Caco-2 (cell line): ENCODE measurements at regions not wholly inside any gene's neighbourhood (a gene's known extent, or its start where the extent isn't known, plus 50 kb on each side); places are given as distances from the start of the nearest gene placed in this dataset.

Experiments used
- BruUV-seq: library from RNA; stranded (reverse); fragments of 400-500 nt; replicated peaks from 2 replicates; lab custom pipeline; 2021; lab: Mats Ljungman, UMichigan
- CTCF ChIA-PET: fragments of 300-600 bp; sonication (Branson Sonifier 250); formaldehyde crosslinking; loops from one replicate; lab custom pipeline; 2022; ENCODE audit warnings: antibody characterized with exemption; lab: Charles Lee
- POLR2A ChIA-PET: fragments of 300-600 bp; sonication (Branson Sonifier 250); formaldehyde crosslinking; loops from one replicate; lab custom pipeline; 2022; ENCODE audit warnings: antibody characterized with exemption; lab: Charles Lee
- DNase-seq, 2 experiments: peaks; one replicate each; pipeline versions ENCODE4 v3.0.0 to v3.0.0-alpha.2; 2020 to 2022
- H3K27me3 ChIP-seq: replicated peaks from 2 replicates; pipeline ENCODE4 v1.6.0; 2011; ENCODE audit warnings: low read length; ENCODE audit not compliant: control insufficient read depth, insufficient read depth
- H3K36me3 ChIP-seq: 2 replicates; pipeline ENCODE4 v1.5.1; 2011; ENCODE audit warnings: low read length; ENCODE audit not compliant: control insufficient read depth, insufficient read depth
- H3K4me1 ChIP-seq: fragments of 250-450 bp; sonication (Bioruptor Pico); 2 replicates; pipeline ENCODE4 v1.5.1; 2020; ENCODE audit warnings: mild to moderate bottlenecking
- H3K4me3 ChIP-seq: 2 replicates; pipeline ENCODE4 v1.5.1; 2011; ENCODE audit warnings: low read depth, mild to moderate bottlenecking, control low read depth, low read length
- H3K9me3 ChIP-seq: fragments of 250-450 bp; sonication (Bioruptor Pico); 2 replicates; pipeline ENCODE4 v1.5.1; 2020; ENCODE audit warnings: mild to moderate bottlenecking, moderate library complexity
- H3K27ac Mint-ChIP-seq: one replicate; pipeline ENCODE4 v1.8.0; 2022; ENCODE audit warnings: mixed read lengths; ENCODE audit not compliant: unreplicated experiment
- H3K27me3 Mint-ChIP-seq: one replicate; pipeline ENCODE4 v1.8.0; 2022; ENCODE audit warnings: mixed read lengths; ENCODE audit not compliant: insufficient read depth, unreplicated experiment
- H3K36me3 Mint-ChIP-seq: one replicate; pipeline ENCODE4 v1.8.0; 2022; ENCODE audit warnings: mild to moderate bottlenecking, mixed read lengths; ENCODE audit not compliant: insufficient read depth, unreplicated experiment
- H3K4me1 Mint-ChIP-seq: one replicate; pipeline ENCODE4 v1.8.0; 2022; ENCODE audit warnings: low read depth, mixed read lengths; ENCODE audit not compliant: unreplicated experiment
- H3K4me3 Mint-ChIP-seq: one replicate; pipeline ENCODE4 v1.8.0; 2022; ENCODE audit warnings: mild to moderate bottlenecking, moderate library complexity, mixed read lengths; ENCODE audit not compliant: unreplicated experiment
- H3K9me3 Mint-ChIP-seq: one replicate; pipeline ENCODE4 v1.8.0; 2022; ENCODE audit warnings: mixed read lengths; ENCODE audit not compliant: unreplicated experiment
- CTCF ChIP-seq, 2 experiments: fragments of 200-600 bp in 1 of 2; IDR thresholded peaks; 1 replicate in 1 of 2; 2 replicates in 1 of 2; pipeline versions ENCODE4 v1.5.1 to v1.8.0; 2011 to 2022; ENCODE audit warnings: antibody characterized with exemption in 1 of 2, control low read depth in 1 of 2, inconsistent platforms in 1 of 2, low read depth in 1 of 2, low read length in 1 of 2, mild to moderate bottlenecking in 1 of 2, moderate library complexity in 1 of 2; ENCODE audit not compliant: insufficient read depth in 1 of 2, severe bottlenecking in 1 of 2, unreplicated experiment in 1 of 2
- intact Hi-C: fragments of 100-400 bp; cut with micrococcal nuclease; formaldehyde crosslinking; loops from one replicate; pipeline ENCODE4 v1.10.0; 2022; ENCODE audit not compliant: unreplicated experiment

- H3K9me3 Mint-ChIP-seq = no peaks in the 10 kb centered on the region
- Histone ChIP-seq H3K27me3 (no peaks in the 10 kb centered on the region; the same call in 1 of the 2 replicates), H3K4me3 (no peak overlapping the region), H3K36me3 (no peaks in the 10 kb centered on the region), H3K4me1 (no peaks in the 10 kb centered on the region), H3K9me3 (no peaks in the 10 kb centered on the region)
- ChIA-PET CTCF (no interaction called here), POLR2A (no interaction called here)
- no peak overlapping the region for H3K4me3 Mint-ChIP-seq
- H3K4me1 Mint-ChIP-seq = no peaks in the 10 kb centered on the region
- no peak for DNase-seq
- H3K36me3 Mint-ChIP-seq = no peaks in the 10 kb centered on the region
- no peak for TF ChIP-seq CTCF (IDR thresholded peaks at IDR 0.05; ENCODE audit: insufficient read depth in 1 of 2, low read depth in 1 of 2, low read length in 1 of 2, severe bottlenecking in 1 of 2, unreplicated experiment in 1 of 2)
- intact Hi-C loops = no loop called here
- H3K27ac Mint-ChIP-seq = no peak overlapping the region
- BruUV-seq = no TSS peak
- peaks cover 6% of the 10 kb centered on the region for H3K27me3 Mint-ChIP-seq
Measured at GRCh38 chr10:31599626-31600504, 280.8 kb downstream of the ZEB1 start.

- no peaks in the 10 kb centered on the region for H3K36me3 Mint-ChIP-seq
- CTCF ChIA-PET = no interaction called here
- no peak overlapping the region for H3K4me3 ChIP-seq
- POLR2A ChIA-PET = no interaction called here
- no peak for TF ChIP-seq CTCF (IDR thresholded peaks at IDR 0.05; ENCODE audit: insufficient read depth in 1 of 2, low read depth in 1 of 2, low read length in 1 of 2, severe bottlenecking in 1 of 2, unreplicated experiment in 1 of 2)
- H3K9me3 ChIP-seq = peaks cover 2% of the 10 kb centered on the region
- no peaks in the 10 kb centered on the region for H3K36me3 ChIP-seq
- intact Hi-C loops = no loop called here
- no peaks in the 10 kb centered on the region; the same call in 1 of the 2 replicates for H3K27me3 ChIP-seq
- no peak for DNase-seq
- H3K27me3 Mint-ChIP-seq = peaks cover 19% of the 10 kb centered on the region
- peaks cover 9% of the 10 kb centered on the region for H3K9me3 Mint-ChIP-seq
- no peak overlapping the region for H3K27ac Mint-ChIP-seq
- no peaks in the 10 kb centered on the region for H3K4me1 ChIP-seq
- no peak overlapping the region for H3K4me3 Mint-ChIP-seq
- no peaks in the 10 kb centered on the region for H3K4me1 Mint-ChIP-seq
- BruUV-seq = no TSS peak
Measured at GRCh38 chr10:31596765-31597164, 277.7 kb downstream of the ZEB1 start.

- H3K27me3 ChIP-seq = no peaks in the 10 kb centered on the region; the same call in 1 of the 2 replicates
- H3K27ac Mint-ChIP-seq = no peak overlapping the region
- BruUV-seq = no TSS peak
- CTCF ChIA-PET = no interaction called here
- no peaks in the 10 kb centered on the region for H3K4me1 Mint-ChIP-seq
- no peaks in the 10 kb centered on the region for H3K36me3 ChIP-seq
- DNase-seq = no peak
- H3K9me3 ChIP-seq = peaks cover 9% of the 10 kb centered on the region
- no peaks in the 10 kb centered on the region for H3K36me3 Mint-ChIP-seq
- H3K4me3 ChIP-seq = no peak overlapping the region
- no peak overlapping the region for H3K4me3 Mint-ChIP-seq
- intact Hi-C loops = no loop called here
- POLR2A ChIA-PET = no interaction called here
- H3K4me1 ChIP-seq = no peaks in the 10 kb centered on the region
- peaks cover 24% of the 10 kb centered on the region for H3K27me3 Mint-ChIP-seq
- no peak for TF ChIP-seq CTCF (IDR thresholded peaks at IDR 0.05; ENCODE audit: insufficient read depth in 1 of 2, low read depth in 1 of 2, low read length in 1 of 2, severe bottlenecking in 1 of 2, unreplicated experiment in 1 of 2)
- H3K9me3 Mint-ChIP-seq = peaks cover 15% of the 10 kb centered on the region
Measured at GRCh38 chr10:31595992-31596391, 277.0 kb downstream of the ZEB1 start.
